GM19238 (cell line): ENCODE measurements at regions not wholly inside any gene's neighbourhood (a gene's known extent, or its start where the extent isn't known, plus 50 kb on each side); places are given as distances from the start of the nearest gene placed in this dataset.

Experiments used
- DNase-seq: peaks from one replicate; pipeline ENCODE4 v3.0.0; 2011; ENCODE audit warnings: low spot score; ENCODE audit not compliant: insufficient read length

- DNase-seq: no peak
Measured at GRCh38 chr5:2207416-2208238, 324.9 kb upstream of the IRX4 start.

GRCh38 chr5:2207109-2207399, 324.3 kb upstream of the IRX4 start:
- DNase-seq: no peak

GRCh38 chr5:2206293-2207108, 323.8 kb upstream of the IRX4 start:
- no peak for DNase-seq

GRCh38 chr5:2205596-2206226, 323.0 kb upstream of the IRX4 start:
- DNase-seq: no peak

GRCh38 chr5:2205185-2205585, 322.5 kb upstream of the IRX4 start:
- no peak for DNase-seq

GRCh38 chr5:2204366-2205184, 321.9 kb upstream of the IRX4 start:
- no peak for DNase-seq

GRCh38 chr5:2203774-2204173, 321.0 kb upstream of the IRX4 start:
- DNase-seq: no peak

- DNase-seq: no peak
Measured at GRCh38 chr5:2201832-2202231, 319.1 kb upstream of the IRX4 start.

GRCh38 chr5:2201421-2201820, 318.7 kb upstream of the IRX4 start:
- no peak for DNase-seq

- DNase-seq: no peak
Measured at GRCh38 chr5:2201011-2201410, 318.3 kb upstream of the IRX4 start.

- no peak for DNase-seq
Measured at GRCh38 chr5:2200261-2200950, 317.7 kb upstream of the IRX4 start.

GRCh38 chr5:2199697-2200096, 317.0 kb upstream of the IRX4 start:
- no peak for DNase-seq

GRCh38 chr5:2196989-2197619, 314.4 kb upstream of the IRX4 start:
- no peak for DNase-seq

- DNase-seq: no peak
Measured at GRCh38 chr5:2196416-2196815, 313.7 kb upstream of the IRX4 start.

GRCh38 chr5:2194949-2195348, 312.2 kb upstream of the IRX4 start:
- DNase-seq: no peak

- no peak for DNase-seq
Measured at GRCh38 chr5:2194236-2194555, 311.5 kb upstream of the IRX4 start.

- no peak for DNase-seq
Measured at GRCh38 chr5:2193542-2194235, 311.0 kb upstream of the IRX4 start.

GRCh38 chr5:2193142-2193541, 310.4 kb upstream of the IRX4 start:
- no peak for DNase-seq

- no peak for DNase-seq
Measured at GRCh38 chr5:2192496-2192895, 309.8 kb upstream of the IRX4 start.

- DNase-seq: no peak
Measured at GRCh38 chr5:2191972-2192371, 309.2 kb upstream of the IRX4 start.
